C4-2B (cell line): ENCODE measurements at regions not wholly inside any gene's neighbourhood (a gene's known extent, or its start where the extent isn't known, plus 50 kb on each side); places are given as distances from the start of the nearest gene placed in this dataset.

ENCODE experiments used
- H3K27ac ChIP-seq: fragments of 450-650 bp; 2 replicates; pipeline ENCODE4 v1.5.1; 2017
- ZFX ChIP-seq: fragments of 450-650 bp; IDR thresholded peaks from 2 replicates; pipeline ENCODE4 v1.6.1; 2017
- TF ChIP-seq, protein P1 (sequence below): fragments of 450-650 bp; conservative IDR thresholded peaks from 2 replicates; pipeline ENCODE4 v1.5.1; 2017; ENCODE audit warnings: mild to moderate bottlenecking

GRCh38 chr6:15033850-15034203 is 212.0 kb upstream of the JARID2 start:
- no peak overlapping the region for H3K27ac ChIP-seq
- TF ChIP-seq, protein P1, sequence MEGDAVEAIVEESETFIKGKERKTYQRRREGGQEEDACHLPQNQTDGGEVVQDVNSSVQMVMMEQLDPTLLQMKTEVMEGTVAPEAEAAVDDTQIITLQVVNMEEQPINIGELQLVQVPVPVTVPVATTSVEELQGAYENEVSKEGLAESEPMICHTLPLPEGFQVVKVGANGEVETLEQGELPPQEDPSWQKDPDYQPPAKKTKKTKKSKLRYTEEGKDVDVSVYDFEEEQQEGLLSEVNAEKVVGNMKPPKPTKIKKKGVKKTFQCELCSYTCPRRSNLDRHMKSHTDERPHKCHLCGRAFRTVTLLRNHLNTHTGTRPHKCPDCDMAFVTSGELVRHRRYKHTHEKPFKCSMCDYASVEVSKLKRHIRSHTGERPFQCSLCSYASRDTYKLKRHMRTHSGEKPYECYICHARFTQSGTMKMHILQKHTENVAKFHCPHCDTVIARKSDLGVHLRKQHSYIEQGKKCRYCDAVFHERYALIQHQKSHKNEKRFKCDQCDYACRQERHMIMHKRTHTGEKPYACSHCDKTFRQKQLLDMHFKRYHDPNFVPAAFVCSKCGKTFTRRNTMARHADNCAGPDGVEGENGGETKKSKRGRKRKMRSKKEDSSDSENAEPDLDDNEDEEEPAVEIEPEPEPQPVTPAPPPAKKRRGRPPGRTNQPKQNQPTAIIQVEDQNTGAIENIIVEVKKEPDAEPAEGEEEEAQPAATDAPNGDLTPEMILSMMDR, result no peak
- no peak for TF ChIP-seq ZFX

DNA sequence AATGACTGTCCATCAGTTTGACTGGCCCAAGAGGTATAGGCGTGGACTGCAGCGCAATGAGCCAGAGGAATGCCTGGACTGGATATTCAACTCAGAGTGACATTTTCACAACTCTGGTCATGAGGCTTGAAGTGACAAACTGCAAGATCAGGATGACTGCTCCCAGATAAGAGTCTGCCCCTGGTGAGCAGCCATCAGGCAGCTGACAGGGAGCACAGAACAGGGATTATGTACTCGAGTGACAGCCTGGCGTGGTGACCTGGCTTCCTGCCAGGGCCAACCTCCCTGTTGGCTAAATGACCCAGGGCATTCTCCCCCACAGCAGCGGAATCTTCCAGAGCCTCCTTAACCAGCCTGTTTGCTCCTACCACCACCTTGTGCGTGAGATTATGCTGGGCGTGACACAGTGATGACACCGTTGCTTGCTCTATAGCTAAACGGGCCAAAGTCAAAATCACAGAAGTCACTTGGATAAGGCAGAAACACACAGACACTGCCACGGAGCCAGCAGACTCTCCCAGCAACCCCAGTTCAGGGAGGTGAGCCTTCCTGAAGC is 209.1 kb upstream of the JARID2 start:
- H3K27ac ChIP-seq, result peak overlapping the region; percentile 29
- TF ChIP-seq ZFX, result no peak
- TF ChIP-seq, protein P1, result no peak

GRCh38 chr6:15037253-15037652 is 208.6 kb upstream of the JARID2 start:
- peak overlapping the region; percentile 29 for H3K27ac ChIP-seq
- TF ChIP-seq, protein P1, result no peak
- TF ChIP-seq ZFX, result no peak

DNA sequence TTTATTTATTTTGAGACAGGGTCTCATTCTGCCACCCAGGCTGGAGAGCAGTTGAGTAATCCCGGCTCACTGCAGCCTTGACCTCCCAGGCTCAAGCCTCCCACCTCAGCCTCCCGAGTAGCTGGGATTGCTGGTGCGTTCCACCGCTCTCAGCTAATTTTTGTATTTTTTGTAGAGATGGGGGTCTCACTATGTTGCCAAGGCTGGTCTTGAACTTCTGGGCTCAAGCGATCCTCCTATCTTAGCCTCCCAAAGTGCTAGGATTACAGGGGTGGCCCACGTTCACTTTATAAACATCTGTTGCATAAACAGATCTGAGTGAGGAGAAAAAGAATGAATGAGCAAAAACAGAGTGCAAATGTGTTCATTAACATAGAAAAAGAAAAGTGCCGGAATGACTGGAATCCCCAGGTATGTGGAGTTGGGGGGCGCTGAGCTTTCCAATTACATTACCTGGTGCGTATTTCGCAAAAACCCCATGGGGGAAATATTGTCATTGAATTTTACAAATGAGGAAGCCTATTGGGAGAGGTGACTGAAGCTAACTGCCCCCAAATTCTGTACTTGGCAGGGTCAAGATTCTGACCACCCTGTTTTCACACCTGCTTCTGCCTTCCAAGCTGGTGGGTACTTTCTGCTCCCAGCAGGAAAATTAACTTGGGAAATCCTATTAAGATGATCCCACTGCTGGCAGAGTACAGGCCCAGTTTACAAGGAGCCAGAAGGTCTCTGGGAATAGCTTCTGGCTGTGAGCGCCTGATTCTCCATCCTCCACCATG is 207.7 kb upstream of the JARID2 start:
- TF ChIP-seq, protein P1, result no peak
- no peak for TF ChIP-seq ZFX
- no peak overlapping the region for H3K27ac ChIP-seq

DNA sequence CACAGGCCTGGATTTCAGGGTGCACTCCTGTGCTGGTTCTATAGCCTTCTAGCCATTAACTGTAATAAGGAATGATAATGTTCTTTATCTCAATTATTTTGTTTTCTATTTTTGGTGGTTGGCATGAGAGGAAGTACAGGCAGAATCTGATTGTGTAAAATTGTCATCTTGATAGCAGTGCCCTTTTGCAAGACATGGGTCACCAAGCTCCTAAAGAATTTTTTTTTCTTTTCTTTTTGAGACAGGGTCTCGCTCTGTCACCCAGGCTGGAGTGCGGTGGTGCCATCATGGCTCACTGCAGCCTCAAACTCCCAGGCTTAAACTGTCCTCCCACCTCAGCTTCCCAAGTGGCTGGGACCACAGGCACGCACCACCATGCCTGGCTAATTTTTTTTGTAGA is 206.7 kb upstream of the JARID2 start:
- TF ChIP-seq ZFX, result no peak
- TF ChIP-seq, protein P1, result no peak

GRCh38 chr6:15042938-15043337 is 202.9 kb upstream of the JARID2 start:
- TF ChIP-seq, protein P1, result no peak
- no peak for TF ChIP-seq ZFX
- H3K27ac ChIP-seq, result no peak overlapping the region

More for the DNA sequence above, 206.7 kb upstream of the JARID2 start:
- no peak overlapping the region for H3K27ac ChIP-seq

DNA sequence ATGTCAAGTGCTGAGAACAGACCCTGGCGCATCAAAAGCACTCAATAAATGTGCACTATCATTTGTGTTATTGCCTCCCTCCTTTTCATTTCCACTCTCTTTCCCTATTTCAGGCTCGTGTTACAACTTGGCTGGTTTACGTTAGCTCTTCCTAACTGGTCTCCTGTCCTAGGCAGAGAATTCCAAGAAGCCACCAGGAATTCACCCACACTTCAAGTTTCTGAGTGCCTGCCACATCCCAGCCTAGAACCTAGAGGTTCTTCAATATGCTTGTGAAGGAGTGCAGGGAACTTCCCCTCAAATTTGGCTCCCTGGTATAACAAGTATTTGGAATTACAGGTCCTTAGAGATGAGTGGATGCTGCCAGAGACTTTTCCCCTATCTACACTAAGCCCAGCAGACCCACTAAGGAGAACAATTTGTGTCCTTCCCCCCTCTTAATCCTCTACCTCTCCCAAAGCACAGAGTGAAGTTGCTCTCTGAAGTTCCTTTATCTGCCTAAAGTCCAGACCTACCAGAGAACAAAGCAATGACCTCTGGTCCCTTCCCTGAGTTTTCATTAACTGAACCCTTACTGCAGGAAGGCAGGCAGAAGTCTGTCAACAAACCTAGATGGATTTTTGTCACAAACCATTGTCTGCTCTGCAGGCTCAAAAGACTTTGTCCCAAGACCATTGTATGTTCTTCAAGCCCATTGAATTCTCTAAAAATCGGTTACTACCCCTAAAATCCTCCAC is 201.6 kb upstream of the JARID2 start:
- TF ChIP-seq ZFX, result no peak
- TF ChIP-seq, protein P1, result no peak
- H3K27ac ChIP-seq, result no peak overlapping the region
